Hepatocyte (in vitro differentiated cells): ENCODE measurements at regions not wholly inside any gene's neighbourhood (a gene's known extent, or its start where the extent isn't known, plus 50 kb on each side); places are given as distances from the start of the nearest gene placed in this dataset.

Experiments
- DNase-seq: peaks from one replicate; pipeline ENCODE4 v3.0.0-alpha.2; 2016; ENCODE audit warnings: low spot score
- H2AFZ ChIP-seq: fragments of 200-600 bp; sonication (generic); 2 replicates; pipeline ENCODE4 v1.6.0; 2016; ENCODE audit warnings: antibody characterized with exemption, mild to moderate bottlenecking
- H3K27ac ChIP-seq: fragments of 200-600 bp; sonication (generic); 2 replicates; pipeline ENCODE4 v1.5.1; 2016; ENCODE audit warnings: mild to moderate bottlenecking
- H3K27me3 ChIP-seq: fragments of 200-600 bp; sonication (generic); 2 replicates; pipeline ENCODE4 v1.6.1; 2016
- H3K36me3 ChIP-seq: fragments of 200-600 bp; sonication (generic); replicated peaks from 2 replicates; pipeline ENCODE4 v1.5.1; 2016; ENCODE audit warnings: low read depth; ENCODE audit not compliant: insufficient read depth
- H3K4me1 ChIP-seq: fragments of 200-600 bp; sonication (generic); 2 replicates; pipeline ENCODE4 v1.5.1; 2016; ENCODE audit warnings: mild to moderate bottlenecking, moderate library complexity; ENCODE audit not compliant: insufficient read depth
- H3K4me2 ChIP-seq: fragments of 200-600 bp; sonication (generic); 2 replicates; pipeline ENCODE4 v1.6.0; 2016
- H3K4me3 ChIP-seq: fragments of 200-600 bp; sonication (generic); 2 replicates; pipeline ENCODE4 v1.5.1; 2016; ENCODE audit warnings: mild to moderate bottlenecking
- H3K79me2 ChIP-seq: fragments of 200-600 bp; sonication (generic); 2 replicates; pipeline ENCODE4 v1.6.0; 2017; ENCODE audit warnings: mild to moderate bottlenecking
- H3K9me2 ChIP-seq: fragments of 200-600 bp; sonication (generic); replicated peaks from 2 replicates; pipeline ENCODE4 v1.6.0; 2017; ENCODE audit warnings: mild to moderate bottlenecking; ENCODE audit not compliant: insufficient read depth
- H3K9me3 ChIP-seq: fragments of 200-600 bp; sonication (generic); 2 replicates; pipeline ENCODE4 v1.5.1; 2016; ENCODE audit warnings: low read depth, mild to moderate bottlenecking
- H4K20me1 ChIP-seq: fragments of 200-600 bp; sonication (generic); 2 replicates; pipeline ENCODE4 v1.6.0; 2016; ENCODE audit warnings: mild to moderate bottlenecking; ENCODE audit not compliant: insufficient read depth, poor library complexity, severe bottlenecking
- EZH2 ChIP-seq: fragments of 200-600 bp; sonication (generic); IDR thresholded peaks from 2 replicates; pipeline ENCODE4 v1.6.1; 2016; ENCODE audit warnings: antibody characterized with exemption, mild to moderate bottlenecking, borderline replicate concordance
- EZH2phosphoT487 ChIP-seq: fragments of 200-600 bp; sonication (generic); IDR thresholded peaks from one replicate; pipeline ENCODE4 v1.6.1; 2018; ENCODE audit warnings: antibody characterized with exemption, mild to moderate bottlenecking, low read depth, moderate library complexity; ENCODE audit not compliant: unreplicated experiment, severe bottlenecking
- WGBS: methylation state at CpG from one replicate; pipeline ENCODE4 v1.1.6; 2016; ENCODE audit warnings: low lambda C conversion rate; ENCODE audit errors: missing lambda C conversion rate; 5-methylcytosine and 5-hydroxymethylcytosine counted together
- TF ChIP-seq, protein P1 (sequence below): fragments of 200-600 bp; sonication (generic); IDR thresholded peaks from 2 replicates; pipeline ENCODE4 v1.5.1; 2016; ENCODE audit warnings: antibody characterized with exemption, mild to moderate bottlenecking; ENCODE audit not compliant: poor library complexity

DNA sequence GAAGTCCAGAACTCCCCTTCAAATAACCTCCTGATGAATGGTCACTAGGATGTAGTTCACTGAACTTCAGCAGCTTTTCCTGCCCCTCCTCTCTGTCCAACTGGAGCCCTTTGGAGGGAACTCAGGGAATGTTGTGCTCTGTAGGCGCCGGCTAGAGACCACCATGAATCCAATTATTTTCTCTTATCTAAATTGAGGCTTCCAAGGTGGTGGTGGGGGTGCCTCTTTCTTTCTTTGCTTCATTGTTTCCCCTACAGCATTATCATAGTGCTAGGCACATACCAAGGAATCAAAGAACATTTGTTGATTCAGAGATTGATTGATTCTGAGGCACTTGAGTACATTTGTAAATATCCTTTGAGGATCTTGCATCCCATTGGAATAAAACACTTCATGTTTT is 426.6 kb upstream of the PLXNA2 start:
- Histone ChIP-seq H3K4me1 (no peaks in the 10 kb centered on the region), H3K9me2 (no peaks in the 10 kb centered on the region), H3K27me3 (no peaks in the 10 kb centered on the region), H4K20me1 (no peaks in the 10 kb centered on the region), H3K4me3 (no peak overlapping the region), H3K79me2 (no peaks in the 10 kb centered on the region), H3K9me3 (no peaks in the 10 kb centered on the region), H2AFZ (no peak overlapping the region), H3K36me3 (no peaks in the 10 kb centered on the region), H3K4me2 (no peak overlapping the region), H3K27ac (no peak overlapping the region)
- DNase-seq: no peak
- TF ChIP-seq, protein P1, sequence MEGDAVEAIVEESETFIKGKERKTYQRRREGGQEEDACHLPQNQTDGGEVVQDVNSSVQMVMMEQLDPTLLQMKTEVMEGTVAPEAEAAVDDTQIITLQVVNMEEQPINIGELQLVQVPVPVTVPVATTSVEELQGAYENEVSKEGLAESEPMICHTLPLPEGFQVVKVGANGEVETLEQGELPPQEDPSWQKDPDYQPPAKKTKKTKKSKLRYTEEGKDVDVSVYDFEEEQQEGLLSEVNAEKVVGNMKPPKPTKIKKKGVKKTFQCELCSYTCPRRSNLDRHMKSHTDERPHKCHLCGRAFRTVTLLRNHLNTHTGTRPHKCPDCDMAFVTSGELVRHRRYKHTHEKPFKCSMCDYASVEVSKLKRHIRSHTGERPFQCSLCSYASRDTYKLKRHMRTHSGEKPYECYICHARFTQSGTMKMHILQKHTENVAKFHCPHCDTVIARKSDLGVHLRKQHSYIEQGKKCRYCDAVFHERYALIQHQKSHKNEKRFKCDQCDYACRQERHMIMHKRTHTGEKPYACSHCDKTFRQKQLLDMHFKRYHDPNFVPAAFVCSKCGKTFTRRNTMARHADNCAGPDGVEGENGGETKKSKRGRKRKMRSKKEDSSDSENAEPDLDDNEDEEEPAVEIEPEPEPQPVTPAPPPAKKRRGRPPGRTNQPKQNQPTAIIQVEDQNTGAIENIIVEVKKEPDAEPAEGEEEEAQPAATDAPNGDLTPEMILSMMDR: no peak
- no peak for TF ChIP-seq EZH2
- no peak for TF ChIP-seq EZH2phosphoT487
- 66% methylated on average over 2 of the region's 2 CpGs for WGBS

DNA sequence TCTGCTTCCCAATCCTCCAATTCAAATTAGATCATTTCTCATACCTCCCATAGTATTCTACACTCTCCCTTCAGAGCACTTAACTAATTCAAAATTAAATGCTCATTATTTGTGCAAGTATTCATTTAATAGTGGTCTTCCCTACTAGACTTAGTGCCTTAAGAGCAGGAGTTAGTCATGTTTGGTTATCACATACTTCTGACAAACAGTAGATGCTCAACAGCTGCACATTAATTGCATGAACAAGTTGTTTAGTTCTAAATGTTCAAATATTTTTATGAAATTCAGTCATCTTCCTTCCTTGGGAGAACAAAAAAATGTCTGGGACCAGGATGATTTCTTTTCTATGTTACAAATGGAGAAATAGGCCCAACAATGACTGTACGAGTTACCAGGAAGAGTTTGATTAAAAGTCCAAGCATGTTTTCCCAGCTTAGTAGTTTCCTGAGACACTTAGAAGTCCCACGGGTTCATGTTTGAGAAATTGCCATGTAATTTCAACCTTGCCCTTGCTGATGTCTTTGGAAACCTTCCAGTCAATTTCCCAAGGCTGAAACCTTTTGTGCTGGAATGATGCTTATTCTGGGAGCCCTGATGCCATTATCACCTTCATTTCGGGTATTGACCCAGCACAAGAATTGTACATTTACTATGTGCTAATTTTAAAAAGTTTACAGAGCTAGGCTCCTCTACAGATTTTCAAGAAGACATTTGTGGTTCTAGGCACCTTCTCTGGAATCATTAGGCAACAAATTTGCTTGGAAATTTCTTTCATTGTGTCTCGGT is 437.9 kb upstream of the PLXNA2 start:
- H3K36me3 ChIP-seq: no peaks in the 10 kb centered on the region
- H3K9me3 ChIP-seq: no peaks in the 10 kb centered on the region
- no peaks in the 10 kb centered on the region for H3K4me1 ChIP-seq
- no peaks in the 10 kb centered on the region for H3K9me2 ChIP-seq
- no peaks in the 10 kb centered on the region for H3K27me3 ChIP-seq
- no peak for DNase-seq
- TF ChIP-seq EZH2phosphoT487: no peak
- no peak for TF ChIP-seq EZH2
- 82% methylated on average over 4 of the region's 4 CpGs for WGBS
- no peaks in the 10 kb centered on the region for H3K79me2 ChIP-seq
- no peak overlapping the region for H3K27ac ChIP-seq
- H2AFZ ChIP-seq: no peak overlapping the region
- no peaks in the 10 kb centered on the region for H4K20me1 ChIP-seq
- H3K4me3 ChIP-seq: no peak overlapping the region
- H3K4me2 ChIP-seq: no peak overlapping the region

DNA sequence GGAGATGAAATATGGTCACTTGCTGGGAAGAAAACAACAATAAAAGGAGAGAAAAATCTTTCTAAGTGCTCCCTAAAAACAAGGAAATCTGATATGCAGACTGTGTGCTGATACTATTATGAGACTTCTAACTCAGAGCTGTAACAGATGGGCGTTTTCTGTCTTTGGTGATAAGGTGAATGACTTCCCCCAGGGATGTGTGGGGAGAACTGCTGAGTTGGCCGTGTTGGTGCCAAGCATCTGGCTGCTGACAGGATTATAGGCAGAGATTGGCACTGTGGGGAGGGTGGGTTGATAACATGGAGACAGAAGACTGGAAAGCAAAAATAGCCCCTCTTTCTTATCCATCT is 438.5 kb upstream of the PLXNA2 start:
- no peaks in the 10 kb centered on the region for H3K36me3 ChIP-seq
- H4K20me1 ChIP-seq: no peaks in the 10 kb centered on the region
- no peak for TF ChIP-seq EZH2
- TF ChIP-seq, protein P1: no peak
- no peak for TF ChIP-seq EZH2phosphoT487
- H3K9me3 ChIP-seq: no peaks in the 10 kb centered on the region
- H3K9me2 ChIP-seq: no peaks in the 10 kb centered on the region
- H3K27ac ChIP-seq: no peak overlapping the region
- no peaks in the 10 kb centered on the region for H3K27me3 ChIP-seq
- no peak overlapping the region for H3K4me3 ChIP-seq
- H3K79me2 ChIP-seq: no peaks in the 10 kb centered on the region
- 42% methylated on average over 2 of the region's 2 CpGs for WGBS
- no peak overlapping the region for H3K4me2 ChIP-seq
- H3K4me1 ChIP-seq: peaks cover under 1% of the 10 kb centered on the region
- no peak for DNase-seq
- no peak overlapping the region for H2AFZ ChIP-seq

DNA sequence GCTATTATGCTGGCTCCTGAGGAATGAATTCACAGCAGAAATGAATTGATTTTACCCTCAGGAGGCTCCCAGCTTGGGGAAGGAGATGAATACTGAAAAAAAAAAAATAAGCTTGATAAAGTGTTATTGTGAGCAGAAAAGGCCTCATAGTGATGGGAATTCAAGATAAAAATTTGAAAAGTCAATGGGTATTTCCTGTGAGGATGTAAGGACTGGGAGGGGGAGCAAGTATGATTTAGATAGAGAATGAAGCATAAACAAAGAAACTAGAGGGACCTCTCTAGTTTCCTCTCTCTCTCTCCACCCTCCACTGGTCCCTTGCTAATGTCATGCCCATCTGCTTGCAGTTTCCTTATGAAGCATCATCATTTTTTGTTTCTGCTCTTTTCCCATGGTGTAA is 439.0 kb upstream of the PLXNA2 start:
- H3K79me2 ChIP-seq: no peaks in the 10 kb centered on the region
- H3K4me3 ChIP-seq: no peak overlapping the region
- H3K9me3 ChIP-seq: no peaks in the 10 kb centered on the region
- no peak for DNase-seq
- no peaks in the 10 kb centered on the region for H4K20me1 ChIP-seq
- H3K9me2 ChIP-seq: no peaks in the 10 kb centered on the region
- H3K4me1 ChIP-seq: peaks cover 5% of the 10 kb centered on the region
- no peak overlapping the region for H3K27ac ChIP-seq
- no peak for TF ChIP-seq EZH2
- TF ChIP-seq, protein P1: no peak
- TF ChIP-seq EZH2phosphoT487: no peak
- H3K36me3 ChIP-seq: no peaks in the 10 kb centered on the region
- H3K27me3 ChIP-seq: no peaks in the 10 kb centered on the region
- H2AFZ ChIP-seq: no peak overlapping the region
- H3K4me2 ChIP-seq: no peak overlapping the region
